AG04450 (cell line): ENCODE measurements at regions not wholly inside any gene's neighbourhood (a gene's known extent, or its start where the extent isn't known, plus 50 kb on each side); places are given as distances from the start of the nearest gene placed in this dataset.

Experiments used
- CTCF ChIA-PET: fragments of 300-600, 350-600 bp; formaldehyde crosslinking; extraction: SDS; loops from one replicate; lab custom pipeline; 2022; ENCODE audit warnings: antibody characterized with exemption, inconsistent platforms; lab: Charles Lee
- POLR2A ChIA-PET: fragments of 350-600 bp; formaldehyde crosslinking; extraction: SDS; loops from one replicate; lab custom pipeline; 2021; ENCODE audit warnings: antibody characterized with exemption, inconsistent platforms; lab: Yijun Ruan, JAX
- DNase-seq: peaks from one replicate; pipeline ENCODE4 v3.0.0-alpha.2; 2011; ENCODE audit warnings: low read depth, low spot score
- H3K27ac ChIP-seq: one replicate; pipeline ENCODE4 v1.5.1; 2012; ENCODE audit warnings: low read depth, low read length, control low read depth
- H3K27me3 ChIP-seq: one replicate; pipeline ENCODE4 v1.6.0; 2012; ENCODE audit warnings: low read length; ENCODE audit not compliant: control insufficient read depth, insufficient read depth
- H3K4me3 ChIP-seq: 2 replicates; pipeline ENCODE4 v1.5.1; 2011; ENCODE audit warnings: mild to moderate bottlenecking, low read depth, low read length, control low read depth
- H3K9me3 ChIP-seq: 2 replicates; pipeline ENCODE4 v1.5.1; 2012; ENCODE audit warnings: low read length; ENCODE audit not compliant: control insufficient read depth, insufficient read depth
- TF ChIP-seq, protein P1 (sequence below): IDR thresholded peaks from 2 replicates; pipeline ENCODE4 v1.5.1; 2011; ENCODE audit warnings: low read depth, low read length, control low read depth, inconsistent platforms

DNA sequence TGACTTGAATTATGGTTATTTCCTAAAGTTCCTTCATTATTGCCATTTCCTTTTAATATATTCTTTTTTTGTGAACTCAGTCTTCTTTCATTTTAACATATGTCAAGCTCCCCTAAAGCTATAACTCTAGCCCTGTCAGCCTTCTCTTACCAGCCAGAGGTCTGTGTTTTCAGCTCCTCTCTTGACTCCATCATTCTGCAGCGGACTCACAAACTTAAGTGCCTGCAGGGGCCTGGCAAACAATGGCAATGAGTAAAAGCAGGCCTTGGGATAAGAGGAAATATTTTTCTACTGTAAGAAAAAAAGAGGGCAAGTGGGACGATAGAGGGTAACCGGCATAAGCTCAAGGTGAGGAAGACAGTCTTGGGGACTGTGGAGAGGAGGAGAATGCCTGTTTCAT, 424.5 kb upstream of the RGS6 start:
- no peak for DNase-seq
- ChIA-PET POLR2A (interaction anchor here (0.6 kb wide), 1 partner anchor 11 kb away, joined by 3 read pairs; no protein-coding TSS in a partner anchor), CTCF (no interaction called here)
- H3K9me3 ChIP-seq, result no peaks in the 10 kb centered on the region
- H3K27me3 ChIP-seq, result no peaks in the 10 kb centered on the region
- TF ChIP-seq, protein P1, sequence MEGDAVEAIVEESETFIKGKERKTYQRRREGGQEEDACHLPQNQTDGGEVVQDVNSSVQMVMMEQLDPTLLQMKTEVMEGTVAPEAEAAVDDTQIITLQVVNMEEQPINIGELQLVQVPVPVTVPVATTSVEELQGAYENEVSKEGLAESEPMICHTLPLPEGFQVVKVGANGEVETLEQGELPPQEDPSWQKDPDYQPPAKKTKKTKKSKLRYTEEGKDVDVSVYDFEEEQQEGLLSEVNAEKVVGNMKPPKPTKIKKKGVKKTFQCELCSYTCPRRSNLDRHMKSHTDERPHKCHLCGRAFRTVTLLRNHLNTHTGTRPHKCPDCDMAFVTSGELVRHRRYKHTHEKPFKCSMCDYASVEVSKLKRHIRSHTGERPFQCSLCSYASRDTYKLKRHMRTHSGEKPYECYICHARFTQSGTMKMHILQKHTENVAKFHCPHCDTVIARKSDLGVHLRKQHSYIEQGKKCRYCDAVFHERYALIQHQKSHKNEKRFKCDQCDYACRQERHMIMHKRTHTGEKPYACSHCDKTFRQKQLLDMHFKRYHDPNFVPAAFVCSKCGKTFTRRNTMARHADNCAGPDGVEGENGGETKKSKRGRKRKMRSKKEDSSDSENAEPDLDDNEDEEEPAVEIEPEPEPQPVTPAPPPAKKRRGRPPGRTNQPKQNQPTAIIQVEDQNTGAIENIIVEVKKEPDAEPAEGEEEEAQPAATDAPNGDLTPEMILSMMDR, result no peak
- no peak overlapping the region for H3K27ac ChIP-seq
- no peak overlapping the region for H3K4me3 ChIP-seq

DNA sequence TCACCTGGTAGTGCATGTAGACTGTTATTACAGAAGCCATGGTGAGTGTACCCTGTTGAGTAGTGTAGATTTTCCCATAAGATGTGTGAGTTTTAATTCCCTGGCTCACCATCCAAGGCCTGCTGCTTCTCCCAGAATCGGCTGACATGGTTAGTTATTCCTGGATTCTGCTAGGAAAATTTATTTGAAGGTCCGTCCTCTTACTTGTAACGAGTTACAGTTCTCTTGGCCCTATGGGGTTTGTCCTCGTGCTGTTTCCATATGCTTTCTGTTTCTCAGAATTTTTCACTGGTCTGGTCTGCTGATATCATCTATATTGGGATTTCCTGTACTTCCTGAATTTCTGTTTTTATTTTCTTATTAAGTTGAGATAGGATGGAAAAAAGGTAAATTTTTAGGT, 423.3 kb upstream of the RGS6 start:
- POLR2A ChIA-PET, result no interaction called here
- TF ChIP-seq, protein P1, result no peak
- Histone ChIP-seq H3K9me3 (no peaks in the 10 kb centered on the region), H3K27ac (no peak overlapping the region), H3K4me3 (no peak overlapping the region), H3K27me3 (no peaks in the 10 kb centered on the region)
- CTCF ChIA-PET, result no interaction called here
- no peak for DNase-seq

DNA sequence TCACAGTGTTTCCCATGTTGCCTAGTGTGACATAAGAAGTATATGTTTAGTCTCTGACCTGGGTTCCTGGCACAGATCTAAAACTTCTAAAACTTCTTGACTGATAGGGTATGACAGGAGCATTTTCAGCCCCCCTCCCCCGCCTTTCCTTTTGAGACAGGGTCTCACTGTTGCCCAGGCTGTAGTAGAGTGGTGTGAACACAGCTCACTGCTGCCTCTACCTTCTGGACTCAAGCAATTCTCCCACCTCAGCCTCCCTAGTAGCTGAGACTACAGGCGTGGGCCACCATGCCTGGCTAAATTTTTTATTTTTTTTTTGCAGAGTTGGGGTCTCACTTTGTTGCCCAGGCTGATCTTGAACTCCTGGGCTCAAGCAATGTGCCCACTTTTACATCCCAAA, 421.1 kb upstream of the RGS6 start:
- no peak for DNase-seq
- H3K27ac ChIP-seq, result no peak overlapping the region
- H3K27me3 ChIP-seq, result no peaks in the 10 kb centered on the region
- TF ChIP-seq, protein P1, result no peak
- no peaks in the 10 kb centered on the region for H3K9me3 ChIP-seq
- H3K4me3 ChIP-seq, result no peak overlapping the region
- POLR2A ChIA-PET, result no interaction called here
- CTCF ChIA-PET, result no interaction called here

DNA sequence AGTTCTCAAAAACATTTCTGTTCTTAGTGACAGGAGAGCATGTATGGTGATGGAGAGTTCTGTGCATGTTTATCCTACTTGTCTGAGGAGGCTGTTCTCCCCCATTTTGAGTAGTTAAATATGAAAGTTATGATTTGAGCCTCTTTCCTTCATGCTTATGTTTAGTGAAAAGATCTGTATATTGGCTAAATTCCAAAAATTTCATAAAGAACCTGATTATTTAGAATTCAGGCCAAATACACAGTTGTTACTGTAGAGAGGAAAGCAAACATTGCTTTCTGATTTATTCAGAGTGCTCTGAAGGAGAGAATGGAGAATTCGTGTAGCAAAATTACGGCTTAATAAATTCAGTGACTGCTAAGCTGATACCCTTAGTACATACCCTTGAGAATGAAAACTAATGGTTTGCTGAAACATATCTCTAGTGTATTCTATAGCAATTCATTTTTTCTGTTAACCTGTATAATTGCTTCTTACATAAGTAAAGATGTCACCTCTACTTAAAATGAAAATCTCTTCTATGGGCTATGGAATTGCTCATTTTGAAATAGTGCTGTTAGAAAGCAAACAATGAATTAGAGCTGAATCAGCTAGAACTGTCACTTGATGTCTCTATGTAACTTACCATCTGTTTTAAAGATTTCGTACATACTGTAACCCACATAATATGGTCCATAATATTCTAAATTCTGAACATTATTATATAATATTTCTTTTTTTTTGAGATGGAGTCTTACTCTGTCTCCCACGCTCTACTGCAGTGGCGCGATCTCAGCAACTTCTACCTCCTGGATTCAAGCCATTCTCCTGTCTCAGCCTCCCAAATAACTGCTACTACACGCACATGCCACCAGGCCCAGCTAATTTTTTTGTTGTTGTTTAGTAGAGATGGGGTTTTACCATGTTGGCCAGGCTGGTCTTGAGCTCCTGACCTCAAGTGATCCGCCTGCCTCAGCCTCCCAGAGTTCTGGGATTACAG, 417.0 kb upstream of the RGS6 start:
- H3K27me3 ChIP-seq, result no peaks in the 10 kb centered on the region
- TF ChIP-seq, protein P1, result no peak
- CTCF ChIA-PET, result interaction anchor here (0.5 kb wide), 1 partner anchor 229 kb away, joined by 3 read pairs; no protein-coding TSS in a partner anchor
- no peak for DNase-seq
- H3K9me3 ChIP-seq, result no peaks in the 10 kb centered on the region; the same call in 1 of the 2 replicates
- no peak overlapping the region for H3K4me3 ChIP-seq
- no peak overlapping the region for H3K27ac ChIP-seq
- POLR2A ChIA-PET, result no interaction called here
